A549 (cell line): ENCODE measurements at regions not wholly inside any gene's neighbourhood (a gene's known extent, or its start where the extent isn't known, plus 50 kb on each side); places are given as distances from the start of the nearest gene placed in this dataset.

Experiments
- ATAC-seq, 2 experiments: fragments of 200-7000 bp in 1 of 2; fragments of >200 bp in 1 of 2; cut with Nextera tagmentation in 1 of 2; cut with Tn5 transposase in 1 of 2; 3 replicates each; pipeline versions ENCODE4 v1.8.0 to v1.9.1; 2018 to 2020; ENCODE audit warnings: mild to moderate bottlenecking in 1 of 2, moderate library complexity in 1 of 2
- CTCF ChIA-PET: fragments of 300-600 bp; sonication (Branson Sonifier 250); formaldehyde crosslinking; extraction: SDS; loops from one replicate; lab custom pipeline; 2021; ENCODE audit warnings: antibody characterized with exemption, inconsistent platforms; lab: Yijun Ruan, JAX
- POLR2A ChIA-PET: fragments of 350-600 bp; formaldehyde crosslinking; extraction: SDS; loops from one replicate; lab custom pipeline; 2021; ENCODE audit warnings: antibody characterized with exemption, inconsistent platforms; lab: Yijun Ruan, JAX
- DNase-seq, 2 experiments: peaks; one replicate each; pipeline versions ENCODE4 v3.0.0 to v3.0.0-alpha.2; 2011 to 2016; ENCODE audit warnings: low read depth in 1 of 2, low spot score in 1 of 2
- FAIRE-seq: peaks from 2 replicates; lab custom pipeline; 2011; peaks lifted over from hg19 to GRCh38; lab: Jason Lieb, UNC
- H3K27ac ChIP-seq, 2 experiments: fragments of >200 bp; sonication (Bioruptor Twin); formaldehyde crosslinking; 3 replicates each; pipeline ENCODE4 v1.5.1; 2016 to 2017
- H3K4me1 ChIP-seq: fragments of >200 bp; sonication (Bioruptor Twin); formaldehyde crosslinking; 3 replicates; pipeline ENCODE4 v1.6.1; 2016
- H3K4me2 ChIP-seq: fragments of >200 bp; sonication (Bioruptor Twin); formaldehyde crosslinking; 3 replicates; pipeline ENCODE4 v1.6.1; 2016
- H3K4me3 ChIP-seq: fragments of >200 bp; sonication (Bioruptor Twin); formaldehyde crosslinking; 3 replicates; pipeline ENCODE4 v1.5.1; 2016
- H3K9me3 ChIP-seq: fragments of >200 bp; sonication (Bioruptor Twin); formaldehyde crosslinking; 3 replicates; pipeline ENCODE4 v1.6.1; 2016
- CBX2 ChIP-seq: fragments of 200-600 bp; sonication (generic); IDR thresholded peaks from 2 replicates; pipeline ENCODE4 v1.6.1; 2016; ENCODE audit warnings: low read depth, mild to moderate bottlenecking, borderline replicate concordance
- CBX8 ChIP-seq: fragments of 200-600 bp; sonication (generic); IDR thresholded peaks from 2 replicates; pipeline ENCODE4 v1.6.1; 2016
- CTCF ChIP-seq: fragments of >200 bp; sonication (Bioruptor Twin); formaldehyde crosslinking; IDR thresholded peaks from 3 replicates; pipeline ENCODE4 v1.5.1; 2016
- EHF ChIP-seq: fragments of 250-450 bp; sonication (Bioruptor Pico); IDR thresholded peaks from 2 replicates; pipeline ENCODE4 v1.5.0; 2020; ENCODE audit warnings: mild to moderate bottlenecking
- ELK1 ChIP-seq: fragments of 150-350 bp; IDR thresholded peaks from 2 replicates; pipeline ENCODE4 v1.6.1; 2014; ENCODE audit warnings: low read depth, mild to moderate bottlenecking, low read length
- HDAC2 ChIP-seq: fragments of 200-600 bp; sonication (generic); IDR thresholded peaks from 2 replicates; pipeline ENCODE4 v1.6.1; 2016
- HES2 ChIP-seq: fragments of >200 bp; sonication (Bioruptor Twin); formaldehyde crosslinking; IDR thresholded peaks from 2 replicates; pipeline ENCODE4 v1.6.1; 2016
- HMGXB4 ChIP-seq: fragments of 250-450 bp; sonication (Bioruptor Pico); IDR thresholded peaks from 2 replicates; pipeline ENCODE4 v1.5.0; 2021; ENCODE audit warnings: mild to moderate bottlenecking, moderate library complexity, borderline replicate concordance
- HOXA7 ChIP-seq: fragments of 250-450 bp; sonication (Bioruptor Pico); IDR thresholded peaks from 2 replicates; pipeline ENCODE4 v1.5.0; 2020; ENCODE audit warnings: mild to moderate bottlenecking, moderate library complexity
- JUN ChIP-seq, 2 experiments: fragments of >200 bp; sonication (Bioruptor Twin); formaldehyde crosslinking; IDR thresholded peaks; 2 replicates in 1 of 2; 3 replicates in 1 of 2; pipeline ENCODE4 v1.6.1; 2016 to 2017
- KDM1A ChIP-seq: fragments of 200-600 bp; sonication (generic); IDR thresholded peaks from 2 replicates; pipeline ENCODE4 v1.6.1; 2016; ENCODE audit warnings: low read depth, mild to moderate bottlenecking
- MAX ChIP-seq: IDR thresholded peaks from 2 replicates; pipeline ENCODE4 v1.6.1; 2012
- MAZ ChIP-seq: fragments of 150-350 bp; IDR thresholded peaks from 2 replicates; pipeline ENCODE4 v1.6.1; 2014; ENCODE audit warnings: antibody characterized with exemption, low read depth, low read length, borderline replicate concordance
- MYC ChIP-seq: IDR thresholded peaks from 2 replicates; pipeline ENCODE4 v1.6.1; 2012; ENCODE audit warnings: mild to moderate bottlenecking, inconsistent platforms, low read length, improper control_type of control experiment, borderline replicate concordance
- NFE2L2 ChIP-seq: fragments of 150-350 bp; conservative IDR thresholded peaks from 2 replicates; pipeline ENCODE4 v1.6.1; 2014; ENCODE audit warnings: low read length
- NPAS2 ChIP-seq: fragments of 250-450 bp; sonication (Bioruptor Pico); IDR thresholded peaks from 2 replicates; pipeline ENCODE4 v1.8.0; 2022; ENCODE audit warnings: mild to moderate bottlenecking, moderate library complexity, borderline replicate concordance
- PBX3 ChIP-seq: IDR thresholded peaks from 2 replicates; pipeline ENCODE4 v1.6.1; 2012
- RAD21 ChIP-seq, 2 experiments: fragments of >200 bp in 1 of 2; sonication (Bioruptor Twin) in 1 of 2; formaldehyde crosslinking in 1 of 2; IDR thresholded peaks in 1 of 2; conservative IDR thresholded peaks in 1 of 2; 2 replicates in 1 of 2; 3 replicates in 1 of 2; pipeline ENCODE4 v1.6.1; 2012 to 2018; ENCODE audit warnings: inconsistent platforms in 1 of 2
- RARB ChIP-seq: fragments of 250-450 bp; sonication (Bioruptor Pico); IDR thresholded peaks from 2 replicates; pipeline ENCODE4 v1.8.0; 2021; ENCODE audit warnings: mild to moderate bottlenecking, moderate library complexity
- REST ChIP-seq: fragments of 200-600 bp; sonication (generic); IDR thresholded peaks from 2 replicates; pipeline ENCODE4 v1.6.1; 2016; ENCODE audit warnings: antibody characterized with exemption, mild to moderate bottlenecking, moderate library complexity
- RNF2 ChIP-seq: fragments of 200-600 bp; sonication (generic); IDR thresholded peaks from 2 replicates; pipeline ENCODE4 v1.6.1; 2016; ENCODE audit warnings: low read depth, mild to moderate bottlenecking, antibody characterized with exemption, moderate library complexity, borderline replicate concordance
- TFCP2L1 ChIP-seq: fragments of 250-450 bp; sonication (Bioruptor Pico); IDR thresholded peaks from 2 replicates; pipeline ENCODE4 v1.5.0; 2021; ENCODE audit warnings: mild to moderate bottlenecking
- USF2 ChIP-seq: fragments of 450-650 bp; IDR thresholded peaks from 2 replicates; pipeline ENCODE4 v1.6.1; 2014; ENCODE audit warnings: antibody characterized with exemption
- ZC3H11A ChIP-seq: fragments of 450-650 bp; IDR thresholded peaks from 2 replicates; pipeline ENCODE4 v1.6.1; 2014; ENCODE audit warnings: antibody characterized with exemption, mild to moderate bottlenecking
- WGBS: methylation state at CpG from one replicate; pipeline ENCODE4 v1.1.6; 2017; ENCODE audit errors: missing lambda C conversion rate; 5-methylcytosine and 5-hydroxymethylcytosine counted together

GRCh38 chr7:46576950-46577349, 655.9 kb upstream of the IGFBP3 start:
- ChIA-PET CTCF (no interaction called here), POLR2A (no interaction called here)
- FAIRE-seq (no peak), DNase-seq (no peak), ATAC-seq (no peak)
- no peak overlapping the region for H3K4me3 ChIP-seq
- no peak overlapping the region for H3K27ac ChIP-seq
- no peaks in the 10 kb centered on the region for H3K4me1 ChIP-seq
- H3K4me2 ChIP-seq = no peak overlapping the region
- peaks cover 2% of the 10 kb centered on the region; the same call in 1 of the 3 replicates for H3K9me3 ChIP-seq
- TF ChIP-seq CBX2 (no peak), ELK1 (no peak), PBX3 (no peak), CBX8 (no peak), TFCP2L1 (CRISPR knock-in tag) (no peak), NFE2L2 (no peak), MAX (no peak), MAZ (no peak), RARB (CRISPR knock-in tag) (no peak), HOXA7 (CRISPR knock-in tag) (no peak), KDM1A (no peak), NPAS2 (no peak), MYC (no peak), CTCF (no peak), JUN (IDR thresholded peaks at IDR 0.05) (no peak), HMGXB4 (CRISPR knock-in tag) (no peak), RNF2 (no peak)

- TF ChIP-seq RAD21 (conservative IDR thresholded peaks at IDR 0.05 in 1 of 2, IDR thresholded peaks at IDR 0.05 in 1 of 2) (no peak), EHF (no peak), USF2 (no peak), HES2 (no peak), CBX2 (no peak), ZC3H11A (no peak), NFE2L2 (no peak), ELK1 (no peak), REST (no peak), NPAS2 (no peak), HDAC2 (no peak)
- FAIRE-seq (no peak), DNase-seq (no peak), ATAC-seq (no peak)
- WGBS = 66% methylated on average over 2 of the region's 2 CpGs
- Histone ChIP-seq H3K4me1 (peaks cover 9% of the 10 kb centered on the region; the same call in 2 of the 3 replicates), H3K9me3 (peaks cover 3% of the 10 kb centered on the region; the same call in 1 of the 3 replicates), H3K4me3 (no peak overlapping the region), H3K27ac (no peak overlapping the region), H3K4me2 (no peak overlapping the region)
- CTCF ChIA-PET = no interaction called here
- POLR2A ChIA-PET = no interaction called here
Observed at GRCh38 chr7:46572691-46573090, 651.6 kb upstream of the IGFBP3 start.
